Ureter (tissue), 1 donor: ENCODE measurements at regions not wholly inside any gene's neighbourhood (a gene's known extent, or its start where the extent isn't known, plus 50 kb on each side); places are given as distances from the start of the nearest gene placed in this dataset.

Experiments used
- DNase-seq: peaks from one replicate; pipeline ENCODE4 v3.0.0-alpha.2; 2020; ENCODE audit warnings: low spot score
- donor health status: DM: yes; HTN: yes; CAD: no.

DNA sequence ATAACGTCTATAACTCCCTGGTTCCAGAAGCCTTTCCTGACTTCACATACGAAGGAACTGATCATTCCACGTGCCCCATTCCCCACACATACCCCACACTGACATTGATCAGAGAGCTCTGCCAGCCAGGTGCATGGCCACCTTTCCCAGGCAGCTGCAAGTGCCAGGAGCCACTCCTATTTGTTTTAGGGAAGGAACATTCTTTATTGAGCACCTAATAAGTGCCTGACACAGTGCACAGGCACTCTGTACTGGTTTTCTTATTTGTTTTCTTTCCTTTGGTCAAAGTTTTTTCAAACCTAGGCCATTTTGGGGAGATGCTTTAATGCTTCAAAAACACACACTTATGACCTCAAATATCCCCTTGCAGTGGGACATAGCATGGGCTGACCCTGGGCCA is 50.0 kb downstream of the PITPNM2 start:
- DNase-seq, result no peak

DNA sequence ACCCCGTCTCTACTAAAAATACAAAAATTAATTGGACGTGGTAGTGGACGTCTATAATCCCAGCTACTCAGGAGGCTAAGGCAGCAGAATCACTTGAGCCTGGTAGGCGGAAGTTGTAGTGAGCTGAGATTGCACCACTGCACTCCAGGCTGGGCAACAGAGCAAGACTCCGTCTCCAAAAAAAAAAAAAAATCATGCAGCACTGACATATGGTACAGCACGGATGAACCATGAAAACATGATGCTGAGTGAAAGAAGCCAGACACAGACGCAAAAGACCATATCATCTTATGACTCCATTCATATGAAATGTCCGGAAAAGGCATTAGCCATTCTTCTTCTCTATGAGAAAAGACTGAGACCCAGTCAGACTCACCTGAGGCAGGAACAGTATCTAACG is 50.4 kb downstream of the PITPNM2 start:
- no peak for DNase-seq

DNA sequence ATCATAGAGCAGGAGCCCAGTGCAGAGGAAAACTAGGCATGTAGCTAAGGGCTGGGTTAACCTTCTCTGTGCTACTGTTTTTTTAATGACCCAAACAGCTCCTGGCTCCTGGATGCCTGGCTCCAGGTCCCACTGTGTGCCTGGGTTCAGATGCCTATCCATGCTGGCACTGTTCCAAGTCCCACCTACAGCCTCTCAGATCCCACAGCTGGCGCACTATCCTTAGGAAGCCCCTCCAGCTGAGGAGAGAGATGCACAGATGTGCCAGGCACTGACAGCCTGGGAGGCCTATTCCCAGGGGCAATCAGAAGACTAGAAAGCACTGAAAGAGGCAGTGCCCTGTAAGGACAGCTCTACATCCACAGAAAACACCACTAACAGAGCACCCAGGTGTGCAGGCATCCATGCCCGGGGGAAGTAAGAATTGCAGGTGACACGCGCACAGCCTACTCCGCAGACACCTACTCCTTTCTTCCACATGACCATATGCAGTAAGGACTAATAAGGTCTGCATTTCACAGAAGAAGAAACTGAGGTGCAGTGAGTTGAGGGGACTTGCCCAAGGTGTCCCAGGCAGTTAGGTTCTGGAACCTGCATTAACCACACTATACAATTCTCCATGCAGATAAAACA is 51.2 kb downstream of the PITPNM2 start:
- DNase-seq, result no peak

DNA sequence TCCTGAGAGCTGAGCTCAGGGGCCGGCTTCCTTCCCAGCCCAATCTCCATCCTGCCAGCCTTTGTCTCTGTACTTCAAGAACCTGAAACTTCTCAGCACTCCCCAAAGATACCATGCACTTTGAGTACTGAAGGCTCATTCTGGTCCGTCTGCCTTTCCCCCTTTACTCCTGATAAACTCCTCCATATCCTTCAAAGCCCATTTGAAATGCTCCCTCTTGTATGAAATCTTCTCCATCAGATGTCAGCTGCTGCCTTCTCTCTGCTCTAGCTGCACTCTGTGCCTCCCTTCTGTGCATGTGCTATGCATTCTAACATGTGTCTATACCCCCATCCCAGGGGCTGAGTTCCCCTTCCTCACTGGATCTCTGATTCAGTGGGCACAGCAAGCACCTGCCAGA is 52.1 kb downstream of the PITPNM2 start:
- DNase-seq, result no peak

DNA sequence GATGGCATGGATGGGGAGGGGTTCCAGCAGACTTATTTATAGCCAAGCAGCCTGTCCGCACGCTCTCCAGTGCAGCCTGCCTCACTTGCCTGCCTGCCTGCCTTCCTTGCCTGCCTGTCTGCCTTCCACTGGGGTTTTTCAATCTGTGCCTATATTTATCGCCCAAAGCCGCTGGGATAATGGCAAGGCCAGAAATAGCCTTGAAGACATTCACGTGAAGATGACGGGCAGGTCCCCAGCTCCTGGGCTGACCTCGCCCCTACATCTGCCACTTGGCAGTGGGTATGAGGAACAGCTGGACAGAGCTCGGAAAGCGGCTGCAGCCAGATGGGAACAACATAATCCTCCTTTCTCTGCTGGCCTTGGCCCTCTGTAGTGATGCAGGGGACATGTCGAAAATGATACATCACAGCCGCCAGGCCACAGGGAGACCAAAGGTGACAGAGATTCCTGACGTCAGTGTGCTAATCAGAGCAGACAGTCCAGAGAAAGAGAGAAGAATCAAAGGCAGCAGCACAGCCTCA is 53.3 kb downstream of the PITPNM2 start:
- no peak for DNase-seq

DNA sequence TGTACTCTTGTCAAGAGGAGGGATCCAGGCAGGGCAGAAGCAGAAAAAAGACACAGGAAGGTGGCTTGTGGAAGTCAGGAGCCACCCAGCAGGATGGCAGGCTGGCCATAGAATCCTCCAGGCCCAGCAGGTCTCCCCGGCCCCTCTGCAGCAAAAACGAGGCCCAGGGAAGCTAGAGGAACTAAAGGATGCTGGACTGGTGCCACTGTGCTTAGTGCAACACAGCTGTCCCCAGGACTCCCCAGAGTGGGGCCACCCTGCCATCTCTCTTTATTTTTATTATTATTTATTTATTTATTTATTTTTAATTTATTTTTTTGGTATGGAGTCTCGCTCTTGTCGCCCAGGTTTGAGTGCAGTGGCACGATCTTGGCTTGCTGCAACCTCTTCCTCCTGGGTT is 54.1 kb downstream of the PITPNM2 start:
- no peak for DNase-seq

DNA sequence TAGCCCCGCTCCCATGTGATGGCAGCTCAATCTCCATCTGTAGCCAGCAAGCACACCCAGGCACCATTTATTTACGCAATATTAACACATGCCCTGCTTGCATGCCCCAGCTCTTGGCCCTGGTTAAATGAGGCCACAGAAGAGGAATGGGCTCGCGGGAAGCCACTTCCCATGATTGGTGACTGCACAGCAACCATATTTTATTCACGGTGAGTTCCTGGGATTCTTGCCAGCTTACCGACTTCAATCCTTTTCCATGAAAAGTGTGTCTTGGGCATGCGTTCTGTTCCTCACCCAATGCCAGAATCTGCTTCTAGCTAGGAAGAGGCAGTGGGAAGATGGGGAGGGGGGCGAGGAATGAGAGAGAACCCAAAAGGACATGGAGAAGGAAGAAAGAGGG is 54.7 kb downstream of the PITPNM2 start:
- DNase-seq, result no peak

DNA sequence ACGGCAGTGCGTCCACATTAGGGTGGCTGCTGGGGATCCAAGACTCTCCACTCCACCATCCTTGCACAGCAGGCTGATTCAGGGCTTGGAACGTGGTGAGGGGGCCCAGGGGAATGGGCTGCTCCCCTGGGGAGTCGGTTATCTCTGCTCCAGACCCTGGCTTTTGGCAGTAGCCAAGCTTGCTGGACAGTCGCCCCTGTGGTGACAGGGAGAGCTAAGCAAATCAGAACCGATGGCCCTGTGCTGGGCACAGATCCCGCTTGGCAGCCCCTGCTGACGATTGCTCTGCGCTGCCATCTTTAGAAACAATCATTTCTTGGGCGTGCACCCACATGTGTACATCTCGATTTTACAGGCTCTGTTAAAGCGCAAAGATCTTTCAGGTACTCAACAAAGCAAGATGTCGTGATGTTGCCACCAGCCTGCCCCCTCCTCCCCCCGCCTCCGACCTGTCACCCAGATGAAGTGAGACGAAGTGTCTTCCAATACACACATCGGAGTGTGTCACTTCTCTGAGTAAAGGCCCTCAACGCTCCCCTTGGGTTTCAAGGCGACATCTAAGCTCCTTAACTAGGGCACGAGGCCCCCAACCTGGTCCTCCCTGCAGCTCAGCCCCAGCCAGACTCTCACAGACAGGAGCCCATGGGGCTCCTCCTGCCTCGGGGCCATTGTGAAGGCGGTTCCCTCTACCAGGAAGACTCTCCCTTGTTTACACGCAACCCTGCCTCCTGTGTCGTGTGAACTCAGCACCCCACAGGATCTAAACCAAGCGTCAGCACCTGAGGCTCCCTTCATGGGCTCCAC is 55.6 kb downstream of the PITPNM2 start:
- DNase-seq, result no peak

DNA sequence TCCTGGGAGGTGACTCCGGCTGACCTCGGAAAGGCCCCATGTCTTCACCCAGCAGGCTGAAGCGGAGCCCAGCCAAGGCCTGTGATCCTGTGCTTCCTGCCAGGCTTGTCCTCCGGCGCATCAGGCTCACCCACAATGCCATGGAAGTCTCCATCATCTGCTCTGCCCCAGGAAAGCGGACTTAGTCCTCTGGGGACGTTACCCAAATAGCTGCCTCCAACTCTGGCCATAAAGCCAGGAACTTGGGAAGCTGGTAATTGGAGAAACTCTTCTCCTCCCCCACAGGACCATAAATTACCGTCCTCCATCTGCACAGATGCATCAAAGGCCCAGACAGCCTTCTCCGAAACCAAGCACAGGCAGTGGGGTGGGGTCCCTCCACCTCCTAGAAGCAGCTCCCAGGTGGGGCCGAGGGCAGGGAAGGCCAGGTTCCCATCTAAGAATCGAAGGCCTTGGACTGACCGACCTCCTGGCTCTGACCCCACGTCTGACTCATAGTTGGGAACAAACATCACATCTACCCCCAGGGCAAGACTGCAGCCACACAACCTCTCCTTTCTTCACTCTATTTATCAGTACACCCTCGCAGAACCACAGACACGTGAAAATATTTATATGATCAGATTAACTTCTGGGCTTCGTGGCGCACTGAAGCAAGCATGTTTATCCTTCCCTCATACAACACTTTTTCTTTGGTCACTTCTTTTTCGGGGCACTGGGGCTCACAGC is 56.4 kb downstream of the PITPNM2 start:
- peak; percentile 78 for DNase-seq

DNA sequence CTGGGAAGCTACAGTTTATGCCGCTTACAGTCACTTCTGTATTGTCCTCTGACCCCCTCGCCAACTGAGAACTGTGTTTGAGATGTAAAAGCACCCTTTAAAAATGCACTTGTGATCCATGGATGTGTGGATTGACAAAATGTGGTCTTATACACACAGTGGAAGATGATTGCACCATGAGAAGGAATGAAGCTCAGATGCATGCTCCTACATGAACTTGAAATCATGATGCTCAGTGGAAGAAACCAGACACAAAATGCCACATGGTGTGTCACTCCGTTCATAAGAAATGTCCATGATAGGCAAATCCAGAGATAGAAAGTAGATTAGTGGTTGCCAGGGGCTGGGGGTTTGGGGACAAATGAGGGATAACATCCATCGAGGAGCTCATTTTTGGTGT is 58.0 kb downstream of the PITPNM2 start:
- no peak for DNase-seq

DNA sequence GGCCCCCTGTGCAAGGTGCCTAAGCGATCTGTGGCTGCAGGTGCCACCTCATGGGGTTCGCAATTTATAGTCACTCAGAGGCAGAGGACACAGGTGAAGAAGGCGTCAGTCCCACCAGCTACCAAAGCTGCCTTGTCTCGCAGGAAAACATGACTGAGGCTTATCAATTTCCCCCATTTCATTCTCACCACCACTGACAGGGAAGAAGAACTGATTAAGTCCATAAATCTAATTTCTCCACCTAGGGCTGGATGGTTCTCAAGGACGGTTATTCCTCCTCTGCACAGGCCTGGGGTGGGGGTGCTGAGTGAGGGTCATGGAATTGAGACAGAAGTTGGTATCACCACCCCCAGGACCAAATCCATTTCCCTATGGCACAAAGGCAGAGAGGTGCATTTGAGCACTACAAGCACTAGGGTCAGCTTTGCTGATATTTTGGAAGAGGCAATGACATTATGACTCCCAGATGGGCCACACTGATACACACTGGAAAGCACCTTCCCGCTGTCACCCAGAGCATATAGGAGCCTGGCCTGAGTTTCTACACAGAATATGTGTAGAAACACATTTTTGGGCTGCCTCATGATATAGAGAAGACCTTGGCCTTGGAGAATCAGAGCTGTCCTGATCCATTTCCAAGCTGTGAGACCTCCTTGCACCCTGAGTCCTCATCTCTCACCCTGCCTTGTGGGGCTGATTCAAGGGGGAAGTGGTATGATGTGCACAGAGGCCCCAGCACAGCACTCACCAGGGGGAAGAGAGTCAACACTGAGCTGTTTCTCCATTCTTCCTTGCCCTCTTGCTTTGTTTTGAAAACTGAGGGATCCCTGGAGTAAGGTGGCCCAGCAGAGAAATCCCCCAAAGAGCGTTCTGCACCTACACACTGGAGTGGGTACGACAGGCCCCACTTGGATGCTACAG is 59.4 kb downstream of the PITPNM2 start:
- DNase-seq, result no peak

DNA sequence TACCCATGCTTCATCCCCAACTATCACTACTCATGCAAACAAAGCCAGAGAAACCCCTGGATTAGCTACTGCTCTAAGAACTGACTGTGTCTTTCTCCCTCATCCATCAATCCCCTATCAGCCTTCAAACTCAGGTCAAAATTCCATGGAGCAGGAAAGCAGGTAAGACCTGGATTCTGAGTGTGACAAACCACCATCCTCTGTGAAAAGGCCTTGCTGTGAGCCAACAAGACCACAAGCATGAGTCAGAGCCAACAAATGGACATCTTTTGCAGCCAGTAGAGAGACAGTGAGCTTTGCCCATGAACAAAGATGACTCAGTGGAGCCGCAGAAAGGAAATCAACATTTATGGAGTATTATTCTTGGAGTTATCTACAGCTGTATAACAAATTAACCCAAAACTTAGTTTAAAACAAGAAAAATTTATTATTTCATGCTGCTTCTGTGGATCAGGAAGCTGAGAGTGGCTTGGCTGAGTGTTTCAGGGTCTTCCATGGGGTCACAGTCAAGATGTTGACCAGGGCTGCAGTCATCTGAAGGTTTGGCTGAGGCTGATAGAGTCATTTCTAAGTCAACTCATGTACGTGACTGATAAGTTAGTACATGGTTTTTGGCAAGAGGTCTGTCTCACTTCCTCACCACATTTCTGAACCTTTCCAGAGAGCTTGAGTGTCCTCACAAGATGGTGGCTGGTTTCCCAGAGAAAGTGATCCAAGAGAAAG is 61.1 kb downstream of the PITPNM2 start:
- DNase-seq, result no peak

DNA sequence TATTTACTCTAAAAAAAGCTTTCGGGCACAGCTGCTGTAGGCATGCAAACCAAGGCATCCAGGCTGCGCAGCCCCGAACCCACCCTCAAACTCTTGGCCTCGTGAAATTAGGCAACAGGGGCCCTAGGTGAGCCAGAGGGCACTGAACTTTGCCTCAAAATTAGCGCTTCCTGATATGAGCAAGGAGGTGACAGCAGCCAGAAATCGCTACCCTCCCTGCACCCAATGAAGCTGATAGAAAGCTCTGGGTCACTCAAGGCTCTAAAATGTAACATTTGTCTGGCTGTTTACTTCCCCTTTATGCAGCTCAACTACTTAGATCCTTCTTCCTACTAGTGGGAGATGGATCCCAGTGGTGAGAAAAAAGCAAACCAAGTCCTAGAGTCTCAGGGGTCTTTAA is 61.8 kb downstream of the PITPNM2 start:
- no peak for DNase-seq

DNA sequence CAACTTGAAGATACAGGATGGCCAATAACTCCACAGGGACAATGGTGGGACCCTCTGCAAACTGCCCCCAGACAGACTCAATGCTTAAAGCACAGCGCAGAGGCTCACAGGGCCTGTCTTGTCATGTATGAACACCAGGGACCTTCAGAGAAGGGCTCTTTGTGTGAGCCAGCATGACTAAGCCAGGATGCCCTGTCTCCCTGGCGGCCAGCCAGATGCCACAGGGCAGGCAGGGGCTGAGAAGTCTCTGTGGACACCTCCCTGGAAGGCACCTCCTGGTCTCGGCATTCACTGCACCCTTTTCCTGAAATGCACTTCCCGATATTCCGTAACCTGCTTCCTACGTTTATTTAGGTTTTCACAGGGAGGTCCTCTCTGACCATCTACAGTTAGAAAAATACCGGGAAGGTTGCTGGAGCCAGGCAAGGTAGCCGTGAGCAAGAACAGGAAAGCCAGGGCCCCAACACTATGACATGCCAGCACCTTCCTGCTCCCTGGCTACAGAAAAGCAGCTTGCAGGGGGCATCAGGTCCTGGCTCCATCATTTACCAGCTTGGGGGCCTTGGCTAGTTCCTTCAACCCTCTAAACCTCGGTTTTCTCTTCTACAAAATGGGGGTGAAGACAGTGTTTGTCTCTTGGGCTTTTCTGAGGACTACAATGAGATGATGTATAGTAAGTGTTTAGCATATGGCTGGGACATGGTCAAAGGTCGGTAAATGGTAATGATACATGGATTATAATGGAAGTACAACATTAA is 65.0 kb downstream of the PITPNM2 start:
- no peak for DNase-seq

DNA sequence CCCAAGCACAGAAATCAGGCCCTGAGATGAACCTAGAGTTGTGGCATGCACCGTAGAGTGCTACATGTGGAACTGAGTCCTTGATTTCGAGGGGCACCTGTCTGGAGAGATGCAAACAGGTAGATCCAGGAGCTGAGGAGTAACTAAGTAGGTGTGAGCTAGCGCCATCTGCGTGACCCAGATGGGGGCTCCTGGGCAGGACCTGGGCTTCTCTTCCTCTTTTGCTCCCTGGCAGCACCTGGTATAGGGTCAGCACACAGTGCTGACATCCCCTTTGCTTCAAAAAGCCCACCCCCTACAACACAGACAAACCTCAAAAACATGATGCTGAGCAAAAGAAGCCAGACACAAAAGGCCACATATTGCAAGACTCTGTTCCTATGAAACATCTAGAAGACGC is 65.8 kb downstream of the PITPNM2 start:
- no peak for DNase-seq

DNA sequence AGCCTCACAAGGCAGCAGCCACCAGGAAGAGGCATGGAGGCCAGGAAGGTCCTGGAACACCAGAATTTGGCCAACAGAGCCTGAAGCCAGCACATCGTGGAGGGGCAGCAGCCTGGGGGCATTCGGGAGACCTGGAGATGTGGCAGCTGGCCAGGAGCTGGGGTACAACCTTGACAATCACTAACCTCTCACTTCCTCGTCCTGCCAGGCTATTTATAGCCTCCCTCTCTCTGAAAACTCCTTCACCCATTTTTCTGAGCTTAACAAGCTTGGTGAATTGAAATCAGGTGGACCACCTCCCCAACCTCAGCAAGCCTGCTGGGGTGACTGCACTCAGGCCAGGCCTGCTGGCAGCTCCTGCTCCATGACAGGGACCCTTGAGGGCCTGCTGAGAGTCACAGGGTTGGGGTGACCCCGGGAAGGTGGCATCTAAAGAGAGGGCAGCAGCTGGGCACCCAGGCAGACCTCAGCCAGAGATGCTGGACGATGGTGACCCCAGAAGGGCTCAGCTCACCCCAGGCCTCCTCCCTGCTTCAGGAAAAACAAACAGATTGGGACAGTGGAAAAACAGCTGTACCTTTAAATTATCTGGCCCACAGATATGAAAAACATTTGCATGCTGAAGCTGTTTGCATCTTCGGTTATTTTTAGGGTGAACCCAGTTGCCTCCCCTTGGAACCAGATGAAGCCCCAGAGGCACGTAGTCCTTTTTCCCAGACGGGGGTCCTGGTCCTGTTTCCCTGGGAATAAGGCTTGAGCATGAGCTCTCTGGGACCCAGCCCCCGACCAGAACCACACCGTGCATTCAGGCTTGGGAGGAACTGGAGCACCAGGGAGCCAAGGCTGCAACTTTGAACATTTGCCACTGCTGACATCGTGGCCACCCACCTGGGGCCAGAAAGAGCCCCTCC is 67.0 kb downstream of the PITPNM2 start:
- no peak for DNase-seq

DNA sequence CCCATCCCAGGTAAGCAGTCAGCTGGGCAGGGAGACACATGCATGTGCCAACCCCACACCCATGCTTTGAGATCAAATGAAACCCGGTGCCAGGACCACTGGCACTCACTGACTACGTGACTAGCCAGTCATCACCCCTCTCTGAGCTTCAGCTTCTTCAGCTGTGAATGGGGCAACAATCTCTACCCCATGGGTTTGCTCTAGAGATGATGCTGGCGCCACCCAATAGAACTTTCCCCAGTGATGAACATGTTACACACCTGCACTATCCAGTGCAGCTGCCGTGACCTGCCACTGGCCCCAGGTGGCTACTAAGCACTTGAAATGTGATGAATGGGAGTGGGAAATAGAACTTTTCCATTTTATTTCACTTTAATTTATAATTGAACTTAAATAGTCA is 70.3 kb downstream of the PITPNM2 start:
- no peak for DNase-seq

DNA sequence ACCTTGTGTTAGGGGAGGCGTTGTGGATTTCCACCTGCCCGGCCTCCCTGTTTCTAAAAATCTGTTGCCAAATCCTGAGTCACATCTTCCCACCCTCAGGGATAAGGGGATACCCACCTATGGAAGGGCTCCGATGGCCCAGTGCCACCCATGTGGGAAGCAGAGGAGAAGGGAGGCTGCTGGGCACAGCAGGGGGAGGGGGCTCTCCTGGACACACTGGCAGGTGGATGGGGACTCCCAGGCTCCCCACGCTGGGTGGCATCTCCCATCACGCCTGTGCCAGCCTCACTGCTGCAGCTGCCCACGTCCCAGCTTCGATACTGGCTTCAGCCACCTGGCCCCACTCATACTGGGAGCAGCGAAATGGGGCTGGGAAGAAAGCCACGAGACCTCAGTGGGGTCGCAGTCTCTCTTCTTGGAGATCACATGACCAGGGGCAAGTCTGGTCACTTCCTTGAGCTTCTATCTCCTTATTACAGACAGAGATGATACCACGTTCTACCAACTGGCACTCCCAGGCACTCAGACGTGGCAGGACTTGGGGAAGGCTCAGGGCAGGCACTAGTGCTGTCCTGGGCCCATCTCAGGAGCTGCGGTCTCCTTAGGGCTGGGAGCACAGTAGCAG is 72.2 kb downstream of the PITPNM2 start:
- DNase-seq, result no peak

DNA sequence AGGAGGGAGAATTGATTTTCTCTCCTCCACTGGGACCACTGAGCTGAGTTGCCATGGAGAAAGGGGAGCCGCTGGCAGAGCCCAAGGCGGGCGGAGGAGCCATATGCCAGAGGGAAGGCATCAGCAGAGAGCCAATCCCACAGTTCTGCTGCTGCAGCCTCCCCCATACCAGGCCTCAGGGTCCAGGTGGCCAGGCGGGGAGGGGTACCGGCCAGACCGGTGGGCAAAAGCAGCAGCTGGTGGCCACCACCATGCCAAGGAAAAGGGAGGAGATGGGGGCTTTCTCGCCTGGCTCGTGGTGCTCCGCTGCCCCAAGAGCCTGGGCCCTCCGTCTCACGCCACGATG is 72.8 kb downstream of the PITPNM2 start:
- no peak for DNase-seq
